ENCODE measurements at regions not wholly inside any gene's neighbourhood (a gene's known extent, or its start where the extent isn't known, plus 50 kb on each side); places are given as distances from the start of the nearest gene placed in this dataset.
"Not testable (repeated sequence)": the region's sequence is repeated elsewhere in the genome, so short reads cannot be mapped to it uniquely, and the experiment has no call there.

- Histone ChIP-seq H3K9ac (ENCODE audit: low read depth in 1 of 2, low read length in 2 of 2) (no peak overlapping the region), H3K4me1 (ENCODE audit: control insufficient read depth in 1 of 2, insufficient read depth in 2 of 2, low read length in 2 of 2) (no peaks in the 10 kb centered on the region), H3K27me3 (ENCODE audit: control insufficient read depth in 1 of 2, insufficient read depth in 2 of 2, low read length in 2 of 2) (no peaks in the 10 kb centered on the region), H3K4me3 (ENCODE audit: low read depth in 1 of 2, low read length in 2 of 2) (no peak overlapping the region), H3K9me3 (ENCODE audit: control insufficient read depth in 1 of 2, low read length in 2 of 2) (peaks cover 2 to 6% of the 10 kb centered on the region in 2 donors), H3K36me3 (ENCODE audit: control insufficient read depth in 1 of 2, insufficient read depth in 2 of 2, low read length in 2 of 2) (no peaks in the 10 kb centered on the region), H3K27ac (ENCODE audit: low read depth, low read length) (no peak overlapping the region)
These were observed 67.9 kb downstream of the TBX3 start for GRCh38 chr12:114616081-114616480.

GRCh38 chr12:114614040-114614439 lies 69.9 kb downstream of the TBX3 start:
- no peak overlapping the region for H3K4me3 ChIP-seq (ENCODE audit: low read depth in 1 of 2, low read length in 2 of 2)
- no peak overlapping the region for H3K27ac ChIP-seq (ENCODE audit: low read depth, low read length)
- H3K4me1 ChIP-seq (ENCODE audit: control insufficient read depth in 1 of 2, insufficient read depth in 2 of 2, low read length in 2 of 2) = no peaks in the 10 kb centered on the region
- H3K9me3 ChIP-seq (ENCODE audit: control insufficient read depth in 1 of 2, low read length in 2 of 2) = peaks cover 2 to 6% of the 10 kb centered on the region in 2 donors
- no peaks in the 10 kb centered on the region for H3K36me3 ChIP-seq (ENCODE audit: control insufficient read depth in 1 of 2, insufficient read depth in 2 of 2, low read length in 2 of 2)
- H3K9ac ChIP-seq (ENCODE audit: low read depth in 1 of 2, low read length in 2 of 2) = no peak overlapping the region
- no peaks in the 10 kb centered on the region for H3K27me3 ChIP-seq (ENCODE audit: control insufficient read depth in 1 of 2, insufficient read depth in 2 of 2, low read length in 2 of 2)

- H3K27ac ChIP-seq (ENCODE audit: low read depth, low read length) = no peak overlapping the region
These were observed 71.9 kb downstream of the TBX3 start for GRCh38 chr12:114612062-114612461.

GRCh38 chr12:114611145-114612018 lies 72.6 kb downstream of the TBX3 start:
- H3K9me3 ChIP-seq (ENCODE audit: control insufficient read depth in 1 of 2, low read length in 2 of 2) = peaks cover 2 to 6% of the 10 kb centered on the region in 2 donors
- H3K9ac ChIP-seq (ENCODE audit: low read depth in 1 of 2, low read length in 2 of 2) = no peak overlapping the region
- H3K27ac ChIP-seq (ENCODE audit: low read depth, low read length) = no peak overlapping the region
- no peaks in the 10 kb centered on the region for H3K4me1 ChIP-seq (ENCODE audit: control insufficient read depth in 1 of 2, insufficient read depth in 2 of 2, low read length in 2 of 2)
- H3K27me3 ChIP-seq (ENCODE audit: control insufficient read depth in 1 of 2, insufficient read depth in 2 of 2, low read length in 2 of 2) = no peaks in the 10 kb centered on the region
- H3K36me3 ChIP-seq (ENCODE audit: control insufficient read depth in 1 of 2, insufficient read depth in 2 of 2, low read length in 2 of 2) = no peaks in the 10 kb centered on the region
- H3K4me3 ChIP-seq (ENCODE audit: low read depth in 1 of 2, low read length in 2 of 2) = no peak overlapping the region

More at GRCh38 chr12:114612062-114612461, 71.9 kb downstream of the TBX3 start:
- Histone ChIP-seq H3K4me1 (ENCODE audit: control insufficient read depth in 1 of 2, insufficient read depth in 2 of 2, low read length in 2 of 2) (no peaks in the 10 kb centered on the region), H3K27me3 (ENCODE audit: control insufficient read depth in 1 of 2, insufficient read depth in 2 of 2, low read length in 2 of 2) (no peaks in the 10 kb centered on the region), H3K9ac (ENCODE audit: low read depth in 1 of 2, low read length in 2 of 2) (no peak overlapping the region), H3K4me3 (ENCODE audit: low read depth in 1 of 2, low read length in 2 of 2) (no peak overlapping the region), H3K36me3 (ENCODE audit: control insufficient read depth in 1 of 2, insufficient read depth in 2 of 2, low read length in 2 of 2) (no peaks in the 10 kb centered on the region), H3K9me3 (ENCODE audit: control insufficient read depth in 1 of 2, low read length in 2 of 2) (peaks cover 2 to 6% of the 10 kb centered on the region in 2 donors)

GRCh38 chr12:114608509-114608908 lies 75.5 kb downstream of the TBX3 start:
- no peak overlapping the region for H3K4me3 ChIP-seq (ENCODE audit: low read depth in 1 of 2, low read length in 2 of 2)

GRCh38 chr12:114605918-114606317 lies 78.1 kb downstream of the TBX3 start:
- Histone ChIP-seq H3K4me3 (ENCODE audit: low read depth in 1 of 2, low read length in 2 of 2) (no peak overlapping the region), H3K27me3 (ENCODE audit: control insufficient read depth in 1 of 2, insufficient read depth in 2 of 2, low read length in 2 of 2) (no peaks in the 10 kb centered on the region), H3K4me1 (ENCODE audit: control insufficient read depth in 1 of 2, insufficient read depth in 2 of 2, low read length in 2 of 2) (no peaks in the 10 kb centered on the region), H3K27ac (ENCODE audit: low read depth, low read length) (no peak overlapping the region), H3K36me3 (ENCODE audit: control insufficient read depth in 1 of 2, insufficient read depth in 2 of 2, low read length in 2 of 2) (no peaks in the 10 kb centered on the region), H3K9ac (ENCODE audit: low read depth in 1 of 2, low read length in 2 of 2) (no peak overlapping the region), H3K9me3 (ENCODE audit: control insufficient read depth in 1 of 2, low read length in 2 of 2) (no peaks in the 10 kb centered on the region)

More at GRCh38 chr12:114608509-114608908, 75.5 kb downstream of the TBX3 start:
- Histone ChIP-seq H3K27me3 (ENCODE audit: control insufficient read depth in 1 of 2, insufficient read depth in 2 of 2, low read length in 2 of 2) (no peaks in the 10 kb centered on the region), H3K27ac (ENCODE audit: low read depth, low read length) (no peak overlapping the region), H3K36me3 (ENCODE audit: control insufficient read depth in 1 of 2, insufficient read depth in 2 of 2, low read length in 2 of 2) (no peaks in the 10 kb centered on the region), H3K9ac (ENCODE audit: low read depth in 1 of 2, low read length in 2 of 2) (no peak overlapping the region), H3K9me3 (ENCODE audit: control insufficient read depth in 1 of 2, low read length in 2 of 2) (no peaks in the 10 kb centered on the region), H3K4me1 (ENCODE audit: control insufficient read depth in 1 of 2, insufficient read depth in 2 of 2, low read length in 2 of 2) (no peaks in the 10 kb centered on the region)

- H3K9me3 ChIP-seq (ENCODE audit: control insufficient read depth in 1 of 2, low read length in 2 of 2) = no peaks in the 10 kb centered on the region
- H3K27ac ChIP-seq (ENCODE audit: low read depth, low read length) = no peak overlapping the region
- no peaks in the 10 kb centered on the region for H3K36me3 ChIP-seq (ENCODE audit: control insufficient read depth in 1 of 2, insufficient read depth in 2 of 2, low read length in 2 of 2)
- no peak overlapping the region for H3K9ac ChIP-seq (ENCODE audit: low read depth in 1 of 2, low read length in 2 of 2)
- no peak overlapping the region for H3K4me3 ChIP-seq (ENCODE audit: low read depth in 1 of 2, low read length in 2 of 2)
- no peaks in the 10 kb centered on the region for H3K4me1 ChIP-seq (ENCODE audit: control insufficient read depth in 1 of 2, insufficient read depth in 2 of 2, low read length in 2 of 2)
- H3K27me3 ChIP-seq (ENCODE audit: control insufficient read depth in 1 of 2, insufficient read depth in 2 of 2, low read length in 2 of 2) = no peaks in the 10 kb centered on the region
These were observed 79.4 kb downstream of the TBX3 start for GRCh38 chr12:114604606-114605005.

- not testable (repeated sequence) for H3K4me1 ChIP-seq (ENCODE audit: control insufficient read depth in 1 of 2, insufficient read depth in 2 of 2, low read length in 2 of 2); H3K9ac ChIP-seq (ENCODE audit: low read depth in 1 of 2, low read length in 2 of 2); H3K27ac ChIP-seq (ENCODE audit: low read depth, low read length); H3K4me3 ChIP-seq (ENCODE audit: low read depth in 1 of 2, low read length in 2 of 2); H3K27me3 ChIP-seq (ENCODE audit: control insufficient read depth in 1 of 2, insufficient read depth in 2 of 2, low read length in 2 of 2); H3K36me3 ChIP-seq (ENCODE audit: control insufficient read depth in 1 of 2, insufficient read depth in 2 of 2, low read length in 2 of 2); H3K9me3 ChIP-seq (ENCODE audit: control insufficient read depth in 1 of 2, low read length in 2 of 2)
These were observed 83.4 kb downstream of the TBX3 start for GRCh38 chr12:114600584-114600983.

- no peaks in the 10 kb centered on the region for H3K4me1 ChIP-seq (ENCODE audit: control insufficient read depth in 1 of 2, insufficient read depth in 2 of 2, low read length in 2 of 2)
- H3K27me3 ChIP-seq (ENCODE audit: control insufficient read depth in 1 of 2, insufficient read depth in 2 of 2, low read length in 2 of 2) = no peaks in the 10 kb centered on the region
- no peak overlapping the region for H3K4me3 ChIP-seq (ENCODE audit: low read depth in 1 of 2, low read length in 2 of 2)
- H3K27ac ChIP-seq (ENCODE audit: low read depth, low read length) = no peak overlapping the region
- no peaks in the 10 kb centered on the region for H3K36me3 ChIP-seq (ENCODE audit: control insufficient read depth in 1 of 2, insufficient read depth in 2 of 2, low read length in 2 of 2)
- no peaks in the 10 kb centered on the region for H3K9me3 ChIP-seq (ENCODE audit: control insufficient read depth in 1 of 2, low read length in 2 of 2)
- no peak overlapping the region for H3K9ac ChIP-seq (ENCODE audit: low read depth in 1 of 2, low read length in 2 of 2)
These were observed 85.9 kb downstream of the TBX3 start for GRCh38 chr12:114598111-114598510.

GRCh38 chr12:114592946-114593345 lies 91.0 kb downstream of the TBX3 start:
- H3K27ac ChIP-seq (ENCODE audit: low read depth, low read length) = no peak overlapping the region
- no peak overlapping the region for H3K9ac ChIP-seq (ENCODE audit: low read depth in 1 of 2, low read length in 2 of 2)
- no peaks in the 10 kb centered on the region for H3K9me3 ChIP-seq (ENCODE audit: control insufficient read depth in 1 of 2, low read length in 2 of 2)
- H3K4me1 ChIP-seq (ENCODE audit: control insufficient read depth in 1 of 2, insufficient read depth in 2 of 2, low read length in 2 of 2) = no peaks in the 10 kb centered on the region
- no peaks in the 10 kb centered on the region for H3K36me3 ChIP-seq (ENCODE audit: control insufficient read depth in 1 of 2, insufficient read depth in 2 of 2, low read length in 2 of 2)
- H3K27me3 ChIP-seq (ENCODE audit: control insufficient read depth in 1 of 2, insufficient read depth in 2 of 2, low read length in 2 of 2) = no peaks in the 10 kb centered on the region
- H3K4me3 ChIP-seq (ENCODE audit: low read depth in 1 of 2, low read length in 2 of 2) = no peak overlapping the region
